K562 (cell line): ENCODE measurements at regions not wholly inside any gene's neighbourhood (a gene's known extent, or its start where the extent isn't known, plus 50 kb on each side); places are given as distances from the start of the nearest gene placed in this dataset.

Source experiments
- ATAC-seq: fragments of 200-7000 bp; cut with Tn5 transposase; 3 replicates; pipeline ENCODE4 v1.9.1; 2020; ENCODE audit warnings: moderate library complexity
- BruUV-seq: library from RNA; stranded (reverse); fragments of 400-500 nt; replicated peaks from 2 replicates; lab custom pipeline; 2021; lab: Mats Ljungman, UMichigan
- CTCF ChIA-PET: fragments of 300-600 bp; formaldehyde crosslinking; extraction: SDS; loops from one replicate; lab custom pipeline; 2021; ENCODE audit warnings: low intra/inter-chr PET ratio; lab: Yijun Ruan, JAX
- POLR2A ChIA-PET: fragments of 300-600, 350-650 bp; sonication (Branson Sonifier 250); formaldehyde crosslinking; extraction: SDS; loops from one replicate; lab custom pipeline; 2021; ENCODE audit warnings: antibody characterized with exemption, inconsistent platforms; lab: Yijun Ruan, JAX
- DNase-seq, 4 experiments: peaks; one replicate each; pipeline versions ENCODE4 v3.0.0 to v3.0.0-alpha.2; 2011 to 2018; ENCODE audit warnings: low spot score in 3 of 4, mixed read lengths in 3 of 4; ENCODE audit errors: extremely low read depth in 1 of 4
- FAIRE-seq: peaks from 2 replicates; lab custom pipeline; 2011; peaks lifted over from hg19 to GRCh38; lab: Jason Lieb, UNC
- H2AFZ ChIP-seq: 2 replicates; pipeline ENCODE4 v1.6.0; 2011; ENCODE audit warnings: low read depth, low read length, control low read depth, inconsistent platforms
- H3K27ac ChIP-seq: fragments of 200-600 bp; 3 replicates; pipeline ENCODE4 v1.8.0; 2011; ENCODE audit warnings: low read depth, mild to moderate bottlenecking, control low read depth, inconsistent platforms, low read length, moderate library complexity, mixed read lengths; ENCODE audit errors: extremely low read depth
- H3K27me3 ChIP-seq, 2 experiments: fragments of 300-600 bp in 1 of 2; 2 replicates in 1 of 2; 3 replicates in 1 of 2; pipeline versions ENCODE4 v1.6.0 to v1.8.0; 2011; ENCODE audit warnings: inconsistent platforms in 2 of 2, low read length in 2 of 2, mild to moderate bottlenecking in 1 of 2, mixed read lengths in 1 of 2, moderate library complexity in 1 of 2; ENCODE audit not compliant: control insufficient read depth in 2 of 2, insufficient read depth in 2 of 2
- H3K36me3 ChIP-seq: fragments of 300-600 bp; 3 replicates; pipeline ENCODE4 v1.8.0; 2011; ENCODE audit warnings: mild to moderate bottlenecking, low read length, inconsistent platforms; ENCODE audit not compliant: control insufficient read depth, insufficient read depth
- H3K4me1 ChIP-seq, 2 experiments: fragments of 200-600 bp in 1 of 2; replicated peaks in 1 of 2; 2 replicates in 1 of 2; 3 replicates in 1 of 2; pipeline versions ENCODE4 v1.5.1 to v1.8.0; 2011; ENCODE audit warnings: inconsistent platforms in 2 of 2, low read length in 2 of 2, mild to moderate bottlenecking in 1 of 2, mixed read lengths in 1 of 2, moderate library complexity in 1 of 2; ENCODE audit not compliant: control insufficient read depth in 2 of 2, insufficient read depth in 2 of 2
- H3K4me2 ChIP-seq: 2 replicates; pipeline ENCODE4 v1.6.1; 2011; ENCODE audit warnings: low read length, control low read depth, inconsistent platforms, mixed read lengths; ENCODE audit not compliant: insufficient read depth
- H3K4me3 ChIP-seq: fragments of 200-600 bp; sonication (generic), shearing (Covaris generic); 2 replicates; pipeline ENCODE4 v1.5.1; 2016; ENCODE audit warnings: control low read depth, inconsistent platforms
- H3K79me2 ChIP-seq: fragments of 200-600 bp; 3 replicates; pipeline ENCODE4 v1.8.0; 2011; ENCODE audit warnings: low read length, inconsistent platforms; ENCODE audit not compliant: control insufficient read depth, insufficient read depth
- H3K9ac ChIP-seq, 2 experiments: 2 replicates each; pipeline versions ENCODE4 v1.6.0 to v1.6.1; 2011; ENCODE audit warnings: low read depth in 2 of 2, low read length in 2 of 2, control low read depth in 1 of 2, inconsistent platforms in 1 of 2, mild to moderate bottlenecking in 1 of 2, mixed read lengths in 1 of 2; ENCODE audit not compliant: insufficient read depth in 1 of 2
- H3K9me1 ChIP-seq: one replicate; pipeline ENCODE4 v1.6.0; 2011; ENCODE audit warnings: inconsistent platforms, mild to moderate bottlenecking, low read length, moderate library complexity; ENCODE audit not compliant: control insufficient read depth, insufficient read depth
- H3K9me3 ChIP-seq: replicated peaks from 2 replicates; pipeline ENCODE4 v1.5.1; 2011; ENCODE audit warnings: low read depth, low read length, inconsistent platforms; ENCODE audit not compliant: control insufficient read depth, insufficient read depth
- H4K20me1 ChIP-seq: replicated peaks from 2 replicates; pipeline ENCODE4 v1.6.1; 2011; ENCODE audit warnings: low read length, inconsistent platforms, mixed read lengths; ENCODE audit not compliant: control insufficient read depth, insufficient read depth
- CREM ChIP-seq: IDR thresholded peaks from 2 replicates; pipeline ENCODE4 v1.6.1; 2014; ENCODE audit warnings: antibody characterized with exemption, low read depth
- ELF2 ChIP-seq: fragments of 250-450 bp; sonication (Bioruptor Pico); IDR thresholded peaks from 2 replicates; pipeline ENCODE4 v1.5.0; 2021; ENCODE audit warnings: mild to moderate bottlenecking
- KAT7 ChIP-seq: sonication (generic); formaldehyde crosslinking; IDR thresholded peaks from 2 replicates; pipeline ENCODE4 v1.8.0; 2022; ENCODE audit warnings: missing genetic modification reagents, mild to moderate bottlenecking, borderline replicate concordance
- MTA2 ChIP-seq: fragments of 450-650 bp; IDR thresholded peaks from 2 replicates; pipeline ENCODE4 v1.6.1; 2016; ENCODE audit warnings: low read depth
- NFE2 ChIP-seq: IDR thresholded peaks from 2 replicates; pipeline ENCODE4 v1.6.1; 2014; ENCODE audit warnings: antibody characterized with exemption, low read depth
- NFXL1 ChIP-seq: fragments of 450-650 bp; formaldehyde crosslinking; IDR thresholded peaks from 2 replicates; pipeline ENCODE4 v1.4.0; 2021; ENCODE audit warnings: mild to moderate bottlenecking
- POLR2B ChIP-seq: fragments of 450-650 bp; IDR thresholded peaks from 2 replicates; pipeline ENCODE4 v1.6.1; 2018; ENCODE audit warnings: low read depth; ENCODE audit not compliant: partially characterized antibody
- RFX5 ChIP-seq: IDR thresholded peaks from 2 replicates; pipeline ENCODE4 v1.6.1; 2011; ENCODE audit warnings: low read depth, mild to moderate bottlenecking, improper control_type of control experiment, low read length
- ZNF140 ChIP-seq: fragments of 250-450 bp; sonication (Bioruptor Pico); IDR thresholded peaks from 2 replicates; pipeline ENCODE4 v1.8.0; 2021; ENCODE audit warnings: moderate library complexity, mild to moderate bottlenecking, inconsistent platforms
- ZNF224 ChIP-seq: sonication (generic); formaldehyde crosslinking; IDR thresholded peaks from 2 replicates; pipeline ENCODE4 v1.8.0; 2022; ENCODE audit warnings: mild to moderate bottlenecking, missing genetic modification reagents
- WGBS: fragments of 100-300 bp; shearing (Covaris generic); methylation state at CpG from one replicate; pipeline ENCODE4 v1.1.6; 2016; ENCODE audit warnings: low coverage, mixed read lengths; ENCODE audit not compliant: insufficient coverage; ENCODE audit errors: missing lambda C conversion rate; 5-methylcytosine and 5-hydroxymethylcytosine counted together
- in situ Hi-C: fragments of 300-500 bp; cut with MboI; formaldehyde crosslinking; loops from 4 replicates; pipeline ENCODE4 v1.15.0; 2018; ENCODE audit warnings: inconsistent platforms, mixed read lengths
- intact Hi-C: fragments of 100-400 bp; cut with micrococcal nuclease; formaldehyde crosslinking; loops from 2 replicates; pipeline ENCODE4 v1.14.2; 2022
- TF ChIP-seq, protein P1 (sequence below), 2 experiments: IDR thresholded peaks; 2 replicates each; pipeline ENCODE4 v1.6.1; 2011; ENCODE audit warnings: borderline replicate concordance in 1 of 2, control low read depth in 1 of 2, low read depth in 1 of 2, low read length in 1 of 2, mild to moderate bottlenecking in 1 of 2, mixed read lengths in 1 of 2, moderate library complexity in 1 of 2; ENCODE audit not compliant: insufficient read depth in 1 of 2, insufficient read length in 1 of 2, poor library complexity in 1 of 2, severe bottlenecking in 1 of 2; ENCODE audit errors: extremely low read depth in 1 of 2
- TF ChIP-seq, protein P2 (sequence below): fragments of 250-450 bp; sonication (Bioruptor Pico); IDR thresholded peaks from 2 replicates; pipeline ENCODE4 v1.4.0; 2020; ENCODE audit warnings: mild to moderate bottlenecking, moderate library complexity
- TF ChIP-seq, protein P3 (sequence below): IDR thresholded peaks from 2 replicates; pipeline ENCODE4 v1.6.1; 2014; ENCODE audit warnings: antibody characterized with exemption
- TF ChIP-seq, protein P4 (sequence below): fragments of 250-450 bp; sonication (Bioruptor Pico); IDR thresholded peaks from 2 replicates; pipeline ENCODE4 v1.4.0; 2020

DNA sequence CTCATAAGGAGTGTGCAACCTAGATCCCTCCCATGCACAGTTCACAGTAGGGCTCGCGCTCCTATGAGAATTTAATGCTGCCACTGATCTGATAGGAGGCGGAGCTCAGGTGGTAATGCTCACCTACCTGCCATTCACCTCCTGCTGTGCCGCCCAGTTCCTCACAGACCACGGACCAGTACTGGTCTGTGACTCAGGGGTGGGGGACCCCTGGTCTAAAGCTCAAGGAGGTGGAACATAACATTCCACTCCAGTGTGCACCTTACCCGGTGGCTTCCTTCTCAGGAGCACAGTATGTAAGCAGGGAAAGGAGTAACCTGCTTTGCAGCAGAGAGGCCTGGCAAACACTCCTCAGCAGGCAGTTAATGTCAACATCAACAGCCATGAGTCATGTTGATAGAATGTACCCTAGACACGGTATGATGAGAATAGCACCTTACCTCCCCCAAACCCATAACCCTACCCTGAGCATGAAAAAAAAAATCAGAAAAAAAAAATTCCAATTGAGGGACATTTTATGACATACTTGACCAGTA, 273.5 kb downstream of the FGFR2 start:
- no peaks in the 10 kb centered on the region for H3K27me3 ChIP-seq
- no peaks in the 10 kb centered on the region for H4K20me1 ChIP-seq
- BruUV-seq, result no TSS peak
- H3K36me3 ChIP-seq, result no peaks in the 10 kb centered on the region
- DNase-seq (no peak), ATAC-seq (no peak), FAIRE-seq (no peak)
- no peaks in the 10 kb centered on the region for H3K79me2 ChIP-seq
- ChIA-PET CTCF (no interaction called here), POLR2A (no interaction called here)
- no peak overlapping the region for H3K9ac ChIP-seq
- intact Hi-C loops, result no loop called here
- in situ Hi-C loops, result no loop called here
- H2AFZ ChIP-seq, result no peak overlapping the region
- WGBS, result 3% methylated on average over 6 of the region's 7 CpGs
- H3K4me2 ChIP-seq, result no peak overlapping the region
- H3K4me3 ChIP-seq, result no peak overlapping the region
- no peaks in the 10 kb centered on the region for H3K9me3 ChIP-seq
- H3K9me1 ChIP-seq, result no peaks in the 10 kb centered on the region
- no peak overlapping the region for H3K27ac ChIP-seq
- H3K4me1 ChIP-seq, result no peaks in the 10 kb centered on the region
- TF ChIP-seq, protein P1, sequence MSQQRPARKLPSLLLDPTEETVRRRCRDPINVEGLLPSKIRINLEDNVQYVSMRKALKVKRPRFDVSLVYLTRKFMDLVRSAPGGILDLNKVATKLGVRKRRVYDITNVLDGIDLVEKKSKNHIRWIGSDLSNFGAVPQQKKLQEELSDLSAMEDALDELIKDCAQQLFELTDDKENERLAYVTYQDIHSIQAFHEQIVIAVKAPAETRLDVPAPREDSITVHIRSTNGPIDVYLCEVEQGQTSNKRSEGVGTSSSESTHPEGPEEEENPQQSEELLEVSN (IDR thresholded peaks at IDR 0.05; ENCODE audit: borderline replicate concordance in 1 of 2, extremely low read depth in 1 of 2, insufficient read depth in 1 of 2, insufficient read length in 1 of 2, low read depth in 1 of 2, low read length in 1 of 2, poor library complexity in 1 of 2, severe bottlenecking in 1 of 2), result no peak
- TF ChIP-seq, protein P2, sequence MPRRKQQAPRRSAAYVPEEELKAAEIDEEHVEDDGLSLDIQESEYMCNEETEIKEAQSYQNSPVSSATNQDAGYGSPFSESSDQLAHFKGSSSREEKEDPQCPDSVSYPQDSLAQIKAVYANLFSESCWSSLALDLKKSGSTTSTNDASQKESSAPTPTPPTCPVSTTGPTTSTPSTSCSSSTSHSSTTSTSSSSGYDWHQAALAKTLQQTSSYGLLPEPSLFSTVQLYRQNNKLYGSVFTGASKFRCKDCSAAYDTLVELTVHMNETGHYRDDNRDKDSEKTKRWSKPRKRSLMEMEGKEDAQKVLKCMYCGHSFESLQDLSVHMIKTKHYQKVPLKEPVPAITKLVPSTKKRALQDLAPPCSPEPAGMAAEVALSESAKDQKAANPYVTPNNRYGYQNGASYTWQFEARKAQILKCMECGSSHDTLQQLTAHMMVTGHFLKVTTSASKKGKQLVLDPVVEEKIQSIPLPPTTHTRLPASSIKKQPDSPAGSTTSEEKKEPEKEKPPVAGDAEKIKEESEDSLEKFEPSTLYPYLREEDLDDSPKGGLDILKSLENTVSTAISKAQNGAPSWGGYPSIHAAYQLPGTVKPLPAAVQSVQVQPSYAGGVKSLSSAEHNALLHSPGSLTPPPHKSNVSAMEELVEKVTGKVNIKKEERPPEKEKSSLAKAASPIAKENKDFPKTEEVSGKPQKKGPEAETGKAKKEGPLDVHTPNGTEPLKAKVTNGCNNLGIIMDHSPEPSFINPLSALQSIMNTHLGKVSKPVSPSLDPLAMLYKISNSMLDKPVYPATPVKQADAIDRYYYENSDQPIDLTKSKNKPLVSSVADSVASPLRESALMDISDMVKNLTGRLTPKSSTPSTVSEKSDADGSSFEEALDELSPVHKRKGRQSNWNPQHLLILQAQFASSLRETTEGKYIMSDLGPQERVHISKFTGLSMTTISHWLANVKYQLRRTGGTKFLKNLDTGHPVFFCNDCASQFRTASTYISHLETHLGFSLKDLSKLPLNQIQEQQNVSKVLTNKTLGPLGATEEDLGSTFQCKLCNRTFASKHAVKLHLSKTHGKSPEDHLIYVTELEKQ (CRISPR knock-in tag), result no peak
- TF ChIP-seq, protein P3, sequence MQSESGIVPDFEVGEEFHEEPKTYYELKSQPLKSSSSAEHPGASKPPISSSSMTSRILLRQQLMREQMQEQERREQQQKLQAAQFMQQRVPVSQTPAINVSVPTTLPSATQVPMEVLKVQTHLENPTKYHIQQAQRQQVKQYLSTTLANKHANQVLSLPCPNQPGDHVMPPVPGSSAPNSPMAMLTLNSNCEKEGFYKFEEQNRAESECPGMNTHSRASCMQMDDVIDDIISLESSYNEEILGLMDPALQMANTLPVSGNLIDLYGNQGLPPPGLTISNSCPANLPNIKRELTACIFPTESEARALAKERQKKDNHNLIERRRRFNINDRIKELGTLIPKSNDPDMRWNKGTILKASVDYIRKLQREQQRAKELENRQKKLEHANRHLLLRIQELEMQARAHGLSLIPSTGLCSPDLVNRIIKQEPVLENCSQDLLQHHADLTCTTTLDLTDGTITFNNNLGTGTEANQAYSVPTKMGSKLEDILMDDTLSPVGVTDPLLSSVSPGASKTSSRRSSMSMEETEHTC, result no peak
- TF ChIP-seq NFE2, result no peak
- no peak for TF ChIP-seq KAT7
- no peak for TF ChIP-seq NFXL1 (CRISPR knock-in tag)
- TF ChIP-seq CREM, result no peak
- no peak for TF ChIP-seq ELF2 (CRISPR knock-in tag)
- TF ChIP-seq RFX5, result no peak
- no peak for TF ChIP-seq ZNF224 (CRISPR knock-in tag)
- TF ChIP-seq, protein P4, sequence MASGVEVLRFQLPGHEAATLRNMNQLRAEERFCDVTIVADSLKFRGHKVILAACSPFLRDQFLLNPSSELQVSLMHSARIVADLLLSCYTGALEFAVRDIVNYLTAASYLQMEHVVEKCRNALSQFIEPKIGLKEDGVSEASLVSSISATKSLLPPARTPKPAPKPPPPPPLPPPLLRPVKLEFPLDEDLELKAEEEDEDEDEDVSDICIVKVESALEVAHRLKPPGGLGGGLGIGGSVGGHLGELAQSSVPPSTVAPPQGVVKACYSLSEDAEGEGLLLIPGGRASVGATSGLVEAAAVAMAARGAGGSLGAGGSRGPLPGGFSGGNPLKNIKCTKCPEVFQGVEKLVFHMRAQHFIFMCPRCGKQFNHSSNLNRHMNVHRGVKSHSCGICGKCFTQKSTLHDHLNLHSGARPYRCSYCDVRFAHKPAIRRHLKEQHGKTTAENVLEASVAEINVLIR (CRISPR knock-in tag), result no peak
- TF ChIP-seq ZNF140 (CRISPR knock-in tag), result no peak
- TF ChIP-seq MTA2, result no peak
- no peak for TF ChIP-seq POLR2B
